ENCODE measurements at regions not wholly inside any gene's neighbourhood (a gene's known extent, or its start where the extent isn't known, plus 50 kb on each side); places are given as distances from the start of the nearest gene placed in this dataset.

DNA sequence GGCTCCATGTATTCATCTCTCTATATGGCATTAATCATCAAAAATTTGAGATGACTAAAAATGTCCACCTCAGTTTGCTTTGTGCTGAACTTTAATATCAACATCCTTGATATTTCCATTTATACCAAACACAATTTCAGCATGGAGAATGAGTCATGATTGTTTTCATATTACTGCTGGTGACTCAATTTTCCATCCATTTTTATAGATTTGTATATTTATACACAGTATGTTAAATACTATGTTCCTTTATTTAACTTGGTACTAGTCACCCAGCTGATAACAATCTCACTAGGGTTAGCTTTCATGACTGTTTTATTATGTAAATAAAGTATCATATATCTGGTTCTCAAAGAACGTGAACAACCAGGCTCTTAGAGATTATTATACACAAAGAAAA is 1255.1 kb downstream of the SLITRK1 start:
- Histone ChIP-seq H3K79me2 (ENCODE audit: control insufficient read depth, insufficient read depth, low read length) (no peaks in the 10 kb centered on the region), H3K9ac (ENCODE audit: low read length) (no peak overlapping the region), H3K27me3 (replicated peaks in 1 of 4; ENCODE audit: control extremely low read depth in 1 of 4, control insufficient read depth in 3 of 4, insufficient read depth in 4 of 4, low read length in 3 of 4) (no peaks in the 10 kb centered on the region), H3K27ac (ENCODE audit: low read length in 2 of 2) (no peak overlapping the region), H2AFZ (ENCODE audit: insufficient read depth, low read depth, low read length, poor library complexity, severe bottlenecking) (no peak overlapping the region), H4K20me1 (ENCODE audit: control insufficient read depth, insufficient read depth, low read length, poor library complexity, severe bottlenecking) (no peaks in the 10 kb centered on the region), H3K9me3 (ENCODE audit: control extremely low read depth in 1 of 3, control insufficient read depth in 2 of 3, insufficient read depth in 1 of 3, low read length in 2 of 3) (no peaks in the 10 kb centered on the region), H3K4me3 (ENCODE audit: control extremely low read depth in 1 of 5, extremely low read depth in 1 of 5, insufficient read depth in 1 of 5, low read depth in 2 of 5, low read length in 4 of 5) (no peak overlapping the region), H3K4me2 (replicated peaks; ENCODE audit: low read depth, low read length, poor library complexity, severe bottlenecking) (no peak overlapping the region), H3K36me3 (replicated peaks in 1 of 2; ENCODE audit: control extremely low read depth in 1 of 2, control insufficient read depth in 1 of 2, extremely low read depth in 1 of 2, insufficient read depth in 2 of 2, low read length in 1 of 2) (no peaks in the 10 kb centered on the region), H3K4me1 (ENCODE audit: control insufficient read depth in 2 of 2, insufficient read depth in 2 of 2, low read length in 2 of 2) (no peaks in the 10 kb centered on the region)
- no peak for TF ChIP-seq EZH2 (IDR thresholded peaks at IDR 0.05; ENCODE audit: borderline replicate concordance, insufficient read depth, low read depth, low read length, poor library complexity, severe bottlenecking)
- TF ChIP-seq, protein P1, sequence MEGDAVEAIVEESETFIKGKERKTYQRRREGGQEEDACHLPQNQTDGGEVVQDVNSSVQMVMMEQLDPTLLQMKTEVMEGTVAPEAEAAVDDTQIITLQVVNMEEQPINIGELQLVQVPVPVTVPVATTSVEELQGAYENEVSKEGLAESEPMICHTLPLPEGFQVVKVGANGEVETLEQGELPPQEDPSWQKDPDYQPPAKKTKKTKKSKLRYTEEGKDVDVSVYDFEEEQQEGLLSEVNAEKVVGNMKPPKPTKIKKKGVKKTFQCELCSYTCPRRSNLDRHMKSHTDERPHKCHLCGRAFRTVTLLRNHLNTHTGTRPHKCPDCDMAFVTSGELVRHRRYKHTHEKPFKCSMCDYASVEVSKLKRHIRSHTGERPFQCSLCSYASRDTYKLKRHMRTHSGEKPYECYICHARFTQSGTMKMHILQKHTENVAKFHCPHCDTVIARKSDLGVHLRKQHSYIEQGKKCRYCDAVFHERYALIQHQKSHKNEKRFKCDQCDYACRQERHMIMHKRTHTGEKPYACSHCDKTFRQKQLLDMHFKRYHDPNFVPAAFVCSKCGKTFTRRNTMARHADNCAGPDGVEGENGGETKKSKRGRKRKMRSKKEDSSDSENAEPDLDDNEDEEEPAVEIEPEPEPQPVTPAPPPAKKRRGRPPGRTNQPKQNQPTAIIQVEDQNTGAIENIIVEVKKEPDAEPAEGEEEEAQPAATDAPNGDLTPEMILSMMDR (IDR thresholded peaks at IDR 0.05): no peak
- no peak overlapping the region for H3K27ac Mint-ChIP-seq
- ATAC-seq (ENCODE audit: low read depth): no peak
- no peaks in the 10 kb centered on the region for H3K4me1 Mint-ChIP-seq
- ChIA-PET CTCF (no interaction called here), POLR2A (no interaction called here)
- intact Hi-C loops (cut with micrococcal nuclease): no loop called here
- no peak overlapping the region for H3K4me3 Mint-ChIP-seq
- DNase-seq: no peak
- no peaks in the 10 kb centered on the region for H3K27me3 Mint-ChIP-seq
- no CpG with 5 or more reads among the region's 1 CpG for WGBS (ENCODE audit: insufficient coverage)
- H3K9me3 Mint-ChIP-seq (ENCODE audit: insufficient read depth): no peaks in the 10 kb centered on the region

DNA sequence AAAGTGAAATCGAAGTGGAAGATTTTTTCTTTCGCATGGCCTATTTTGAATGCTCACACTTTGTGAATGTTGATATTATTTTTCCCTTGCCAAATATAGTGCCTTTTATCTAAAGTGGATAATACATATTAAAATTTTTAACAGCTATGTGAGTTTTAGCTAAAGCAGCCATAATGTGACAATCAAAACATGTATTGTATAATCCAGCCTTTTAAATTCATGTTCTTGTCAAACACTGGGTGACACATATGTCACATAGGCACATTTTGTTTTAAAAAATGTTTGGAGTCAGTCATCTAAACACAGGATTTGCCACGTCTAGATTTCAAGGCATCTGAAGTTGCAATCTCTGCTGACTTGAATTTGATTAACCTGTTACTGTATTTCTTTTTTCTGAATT is 1256.6 kb downstream of the SLITRK1 start:
- H3K27me3 Mint-ChIP-seq: no peaks in the 10 kb centered on the region
- ATAC-seq (ENCODE audit: low read depth): no peak
- Histone ChIP-seq H3K79me2 (ENCODE audit: control insufficient read depth, insufficient read depth, low read length) (no peaks in the 10 kb centered on the region), H3K4me3 (ENCODE audit: control extremely low read depth in 1 of 5, extremely low read depth in 1 of 5, insufficient read depth in 1 of 5, low read depth in 2 of 5, low read length in 4 of 5) (no peak overlapping the region), H3K27ac (ENCODE audit: low read length in 2 of 2) (no peak overlapping the region), H4K20me1 (ENCODE audit: control insufficient read depth, insufficient read depth, low read length, poor library complexity, severe bottlenecking) (no peaks in the 10 kb centered on the region), H3K27me3 (replicated peaks in 1 of 4; ENCODE audit: control extremely low read depth in 1 of 4, control insufficient read depth in 3 of 4, insufficient read depth in 4 of 4, low read length in 3 of 4) (no peaks in the 10 kb centered on the region), H3K9ac (ENCODE audit: low read length) (no peak overlapping the region), H3K9me3 (ENCODE audit: control extremely low read depth in 1 of 3, control insufficient read depth in 2 of 3, insufficient read depth in 1 of 3, low read length in 2 of 3) (no peaks in the 10 kb centered on the region), H2AFZ (ENCODE audit: insufficient read depth, low read depth, low read length, poor library complexity, severe bottlenecking) (no peak overlapping the region), H3K36me3 (replicated peaks in 1 of 2; ENCODE audit: control extremely low read depth in 1 of 2, control insufficient read depth in 1 of 2, extremely low read depth in 1 of 2, insufficient read depth in 2 of 2, low read length in 1 of 2) (no peaks in the 10 kb centered on the region), H3K4me1 (ENCODE audit: control insufficient read depth in 2 of 2, insufficient read depth in 2 of 2, low read length in 2 of 2) (no peaks in the 10 kb centered on the region), H3K4me2 (replicated peaks; ENCODE audit: low read depth, low read length, poor library complexity, severe bottlenecking) (no peak overlapping the region)
- no peak for TF ChIP-seq EZH2 (IDR thresholded peaks at IDR 0.05; ENCODE audit: borderline replicate concordance, insufficient read depth, low read depth, low read length, poor library complexity, severe bottlenecking)
- TF ChIP-seq, protein P1 (IDR thresholded peaks at IDR 0.05): no peak
- POLR2A ChIA-PET: no interaction called here
- DNase-seq: no peak
- no peaks in the 10 kb centered on the region for H3K9me3 Mint-ChIP-seq (ENCODE audit: insufficient read depth)
- no peak overlapping the region for H3K27ac Mint-ChIP-seq
- no peak overlapping the region for H3K4me3 Mint-ChIP-seq
- no CpG with 5 or more reads among the region's 3 CpGs for WGBS (ENCODE audit: insufficient coverage)
- H3K4me1 Mint-ChIP-seq: no peaks in the 10 kb centered on the region
- CTCF ChIA-PET: no interaction called here
- intact Hi-C loops (cut with micrococcal nuclease): no loop called here
